Ecto neural progenitor cell (in vitro differentiated cells): ENCODE measurements at regions not wholly inside any gene's neighbourhood (a gene's known extent, or its start where the extent isn't known, plus 50 kb on each side); places are given as distances from the start of the nearest gene placed in this dataset.
"Not testable (repeated sequence)": the region's sequence is repeated elsewhere in the genome, so short reads cannot be mapped to it uniquely, and the experiment has no call there.

ENCODE experiments used
- DNase-seq: peaks from one replicate; pipeline ENCODE4 v3.0.0-alpha.2; 2018; ENCODE audit warnings: low spot score

GRCh38 chr4:26242451-26242850, 78.4 kb upstream of the RBPJ start:
- no peak for DNase-seq

GRCh38 chr4:26244138-26244537, 76.7 kb upstream of the RBPJ start:
- DNase-seq: not testable (repeated sequence)

- no peak for DNase-seq
Measured at GRCh38 chr4:26248647-26249046, 72.2 kb upstream of the RBPJ start.

GRCh38 chr4:26252349-26253025, 68.3 kb upstream of the RBPJ start:
- no peak for DNase-seq

GRCh38 chr4:26253968-26254367, 66.8 kb upstream of the RBPJ start:
- DNase-seq: no peak

GRCh38 chr4:26255989-26256388, 64.8 kb upstream of the RBPJ start:
- no peak for DNase-seq

- not testable (repeated sequence) for DNase-seq
Measured at GRCh38 chr4:26257444-26257843, 63.4 kb upstream of the RBPJ start.

GRCh38 chr4:26257850-26258249, 63.0 kb upstream of the RBPJ start:
- no peak for DNase-seq

- DNase-seq: no peak
Measured at GRCh38 chr4:26260571-26260970, 60.2 kb upstream of the RBPJ start.

- DNase-seq: no peak
Measured at GRCh38 chr4:26261405-26261804, 59.4 kb upstream of the RBPJ start.

GRCh38 chr4:26263165-26263564, 57.6 kb upstream of the RBPJ start:
- DNase-seq: no peak

GRCh38 chr4:26264109-26264508, 56.7 kb upstream of the RBPJ start:
- DNase-seq: no peak

GRCh38 chr4:26267087-26267486, 53.7 kb upstream of the RBPJ start:
- no peak for DNase-seq

- no peak for DNase-seq
Measured at GRCh38 chr4:26268246-26268645, 52.6 kb upstream of the RBPJ start.

GRCh38 chr4:26269038-26269437, 51.8 kb upstream of the RBPJ start:
- DNase-seq: no peak
